ENCODE measurements at regions not wholly inside any gene's neighbourhood (a gene's known extent, or its start where the extent isn't known, plus 50 kb on each side); places are given as distances from the start of the nearest gene placed in this dataset.

GRCh38 chr12:98397323-98398105 is 117.9 kb upstream of the TMPO start:
- H3K79me2 ChIP-seq (ENCODE audit: low read length) = no peaks in the 10 kb centered on the region
- H3K27me3 ChIP-seq (ENCODE audit: low read depth, low read length) = peaks cover 4% of the 10 kb centered on the region; the same call in 1 of the 2 replicates
- H2AFZ ChIP-seq (ENCODE audit: low read depth, low read length) = peak overlapping the region; percentile 98
- TF ChIP-seq, protein P1, sequence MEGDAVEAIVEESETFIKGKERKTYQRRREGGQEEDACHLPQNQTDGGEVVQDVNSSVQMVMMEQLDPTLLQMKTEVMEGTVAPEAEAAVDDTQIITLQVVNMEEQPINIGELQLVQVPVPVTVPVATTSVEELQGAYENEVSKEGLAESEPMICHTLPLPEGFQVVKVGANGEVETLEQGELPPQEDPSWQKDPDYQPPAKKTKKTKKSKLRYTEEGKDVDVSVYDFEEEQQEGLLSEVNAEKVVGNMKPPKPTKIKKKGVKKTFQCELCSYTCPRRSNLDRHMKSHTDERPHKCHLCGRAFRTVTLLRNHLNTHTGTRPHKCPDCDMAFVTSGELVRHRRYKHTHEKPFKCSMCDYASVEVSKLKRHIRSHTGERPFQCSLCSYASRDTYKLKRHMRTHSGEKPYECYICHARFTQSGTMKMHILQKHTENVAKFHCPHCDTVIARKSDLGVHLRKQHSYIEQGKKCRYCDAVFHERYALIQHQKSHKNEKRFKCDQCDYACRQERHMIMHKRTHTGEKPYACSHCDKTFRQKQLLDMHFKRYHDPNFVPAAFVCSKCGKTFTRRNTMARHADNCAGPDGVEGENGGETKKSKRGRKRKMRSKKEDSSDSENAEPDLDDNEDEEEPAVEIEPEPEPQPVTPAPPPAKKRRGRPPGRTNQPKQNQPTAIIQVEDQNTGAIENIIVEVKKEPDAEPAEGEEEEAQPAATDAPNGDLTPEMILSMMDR (IDR thresholded peaks at IDR 0.05; ENCODE audit: low read depth, low read length) = peak; percentile 89
- TF ChIP-seq EZH2phosphoT487 (IDR thresholded peaks at IDR 0.05; ENCODE audit: low read depth) = no peak
- H3K4me1 ChIP-seq (ENCODE audit: low read length) = peaks cover 18% of the 10 kb centered on the region
- no peaks in the 10 kb centered on the region for H4K20me1 ChIP-seq (ENCODE audit: insufficient read depth, low read length)
- no peaks in the 10 kb centered on the region for H3K9me3 ChIP-seq (ENCODE audit: insufficient read depth, low read length)
- no peak overlapping the region for H3K27ac ChIP-seq (ENCODE audit: low read length)
- H3K4me3 ChIP-seq (ENCODE audit: low read length) = peak overlapping the region; percentile 73
- H3K36me3 ChIP-seq (replicated peaks; ENCODE audit: low read depth, low read length) = no peaks in the 10 kb centered on the region
- peak overlapping the region; percentile 32 for H3K9ac ChIP-seq (ENCODE audit: low read length)
- peak overlapping the region; percentile 69 for H3K4me2 ChIP-seq (ENCODE audit: low read length)

DNA sequence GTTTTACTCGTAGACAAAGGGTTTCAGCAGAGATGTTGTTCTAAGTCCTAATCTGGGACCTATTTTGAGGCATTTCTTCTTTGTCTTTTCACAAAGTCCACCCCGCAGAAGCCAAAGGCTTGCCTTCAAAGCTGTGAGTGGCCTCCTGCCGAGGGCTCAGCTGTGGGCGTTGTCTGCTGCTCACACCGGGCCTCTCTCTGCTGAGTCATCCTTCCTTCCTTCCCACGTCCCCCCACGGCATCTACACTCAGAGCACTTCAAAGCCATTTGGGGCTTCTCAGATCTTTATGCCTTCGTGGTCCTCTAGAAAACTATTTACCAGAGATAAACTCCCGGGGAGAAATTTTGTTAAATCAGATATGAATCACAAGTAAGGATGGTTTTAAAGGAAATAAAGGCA is 115.9 kb upstream of the TMPO start:
- Histone ChIP-seq H3K4me1 (ENCODE audit: low read length) (peaks cover 18% of the 10 kb centered on the region), H3K9me3 (ENCODE audit: insufficient read depth, low read length) (no peaks in the 10 kb centered on the region), H4K20me1 (ENCODE audit: insufficient read depth, low read length) (no peaks in the 10 kb centered on the region), H3K4me2 (ENCODE audit: low read length) (no peak overlapping the region; the same call in 1 of the 2 replicates), H3K4me3 (ENCODE audit: low read length) (no peak overlapping the region), H3K36me3 (replicated peaks; ENCODE audit: low read depth, low read length) (no peaks in the 10 kb centered on the region), H3K27ac (ENCODE audit: low read length) (no peak overlapping the region), H3K9ac (ENCODE audit: low read length) (no peak overlapping the region), H3K27me3 (ENCODE audit: low read depth, low read length) (no peaks in the 10 kb centered on the region), H2AFZ (ENCODE audit: low read depth, low read length) (peak overlapping the region; percentile 47), H3K79me2 (ENCODE audit: low read length) (no peaks in the 10 kb centered on the region)
- TF ChIP-seq EZH2phosphoT487 (IDR thresholded peaks at IDR 0.05; ENCODE audit: low read depth) = no peak
- TF ChIP-seq, protein P1 (IDR thresholded peaks at IDR 0.05; ENCODE audit: low read depth, low read length) = no peak

GRCh38 chr12:98401427-98401826 is 114.0 kb upstream of the TMPO start:
- Histone ChIP-seq H3K4me1 (ENCODE audit: low read length) (peaks cover 18% of the 10 kb centered on the region), H4K20me1 (ENCODE audit: insufficient read depth, low read length) (no peaks in the 10 kb centered on the region), H2AFZ (ENCODE audit: low read depth, low read length) (no peak overlapping the region), H3K36me3 (replicated peaks; ENCODE audit: low read depth, low read length) (no peaks in the 10 kb centered on the region), H3K79me2 (ENCODE audit: low read length) (no peaks in the 10 kb centered on the region), H3K27me3 (ENCODE audit: low read depth, low read length) (no peaks in the 10 kb centered on the region), H3K9me3 (ENCODE audit: insufficient read depth, low read length) (no peaks in the 10 kb centered on the region), H3K9ac (ENCODE audit: low read length) (no peak overlapping the region), H3K4me3 (ENCODE audit: low read length) (no peak overlapping the region), H3K27ac (ENCODE audit: low read length) (no peak overlapping the region), H3K4me2 (ENCODE audit: low read length) (no peak overlapping the region)
- TF ChIP-seq EZH2phosphoT487 (IDR thresholded peaks at IDR 0.05; ENCODE audit: low read depth) = no peak
- TF ChIP-seq, protein P1 (IDR thresholded peaks at IDR 0.05; ENCODE audit: low read depth, low read length) = no peak

GRCh38 chr12:98402091-98402490 is 113.3 kb upstream of the TMPO start:
- Histone ChIP-seq H3K4me3 (ENCODE audit: low read length) (no peak overlapping the region), H2AFZ (ENCODE audit: low read depth, low read length) (no peak overlapping the region), H3K27ac (ENCODE audit: low read length) (no peak overlapping the region), H3K9ac (ENCODE audit: low read length) (no peak overlapping the region), H3K36me3 (replicated peaks; ENCODE audit: low read depth, low read length) (no peaks in the 10 kb centered on the region), H3K9me3 (ENCODE audit: insufficient read depth, low read length) (no peaks in the 10 kb centered on the region), H4K20me1 (ENCODE audit: insufficient read depth, low read length) (no peaks in the 10 kb centered on the region), H3K4me2 (ENCODE audit: low read length) (no peak overlapping the region), H3K27me3 (ENCODE audit: low read depth, low read length) (no peaks in the 10 kb centered on the region), H3K79me2 (ENCODE audit: low read length) (no peaks in the 10 kb centered on the region), H3K4me1 (ENCODE audit: low read length) (peaks cover 17% of the 10 kb centered on the region)
- TF ChIP-seq, protein P1 (IDR thresholded peaks at IDR 0.05; ENCODE audit: low read depth, low read length) = no peak
- TF ChIP-seq EZH2phosphoT487 (IDR thresholded peaks at IDR 0.05; ENCODE audit: low read depth) = no peak

Measured in OCI-LY3 (cell line).